ENCODE measurements at regions not wholly inside any gene's neighbourhood (a gene's known extent, or its start where the extent isn't known, plus 50 kb on each side); places are given as distances from the start of the nearest gene placed in this dataset.

DNA sequence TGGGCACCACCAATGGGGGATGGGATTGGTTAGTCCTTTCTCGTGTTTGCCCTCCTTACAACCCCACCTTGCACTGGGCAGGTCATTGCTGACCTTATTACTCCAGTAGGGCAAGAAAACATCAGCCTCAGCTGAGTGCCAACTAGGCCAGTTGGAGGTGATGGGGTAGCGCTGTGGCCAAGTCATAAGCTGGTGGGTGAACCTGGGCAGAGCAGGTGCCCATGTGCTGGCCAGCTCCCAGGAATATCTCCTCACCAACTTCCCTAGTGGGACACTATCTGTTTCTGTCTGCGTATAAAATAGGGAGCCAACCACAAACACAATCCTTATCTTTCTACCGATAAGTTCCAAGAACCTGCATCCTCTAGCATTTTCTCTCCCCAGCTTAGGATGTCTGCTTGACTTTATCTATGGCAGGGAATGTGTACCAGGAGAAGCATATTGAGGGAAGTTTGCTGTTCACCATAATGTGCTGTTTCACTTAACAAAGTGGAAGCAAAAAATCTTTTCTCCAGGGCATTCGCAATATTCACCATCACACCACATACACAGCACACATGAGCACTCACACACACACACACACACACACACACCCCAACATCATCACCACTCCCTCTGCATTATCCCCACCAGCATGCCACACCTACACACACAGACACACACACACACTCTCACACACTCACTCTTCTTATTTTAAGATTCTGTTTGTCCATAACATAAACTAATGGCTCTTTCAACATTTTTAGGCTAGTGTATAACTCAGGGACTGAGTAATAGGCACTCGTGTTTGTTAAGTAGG is 390.0 kb downstream of the ENC1 start:
- no peak for DNase-seq

DNA sequence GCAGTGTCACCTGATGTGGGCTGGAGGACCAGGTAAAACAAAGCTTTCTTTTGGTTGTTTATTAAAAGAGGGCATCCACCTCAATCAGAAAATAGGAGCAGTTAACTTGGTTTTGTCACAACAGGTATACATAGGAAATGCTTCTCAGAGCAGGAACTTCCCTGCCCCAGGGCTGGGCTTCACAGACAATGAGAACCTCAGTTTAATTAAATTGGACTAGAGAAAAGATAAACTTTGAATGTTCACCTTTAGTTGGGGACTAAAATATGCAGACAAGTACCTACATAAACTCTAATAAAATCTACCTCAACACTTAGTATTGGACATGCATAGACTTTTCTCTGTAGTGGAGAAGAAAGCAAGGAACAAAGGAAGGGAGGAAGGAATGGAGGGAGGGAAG is 392.0 kb downstream of the ENC1 start:
- DNase-seq, result no peak

DNA sequence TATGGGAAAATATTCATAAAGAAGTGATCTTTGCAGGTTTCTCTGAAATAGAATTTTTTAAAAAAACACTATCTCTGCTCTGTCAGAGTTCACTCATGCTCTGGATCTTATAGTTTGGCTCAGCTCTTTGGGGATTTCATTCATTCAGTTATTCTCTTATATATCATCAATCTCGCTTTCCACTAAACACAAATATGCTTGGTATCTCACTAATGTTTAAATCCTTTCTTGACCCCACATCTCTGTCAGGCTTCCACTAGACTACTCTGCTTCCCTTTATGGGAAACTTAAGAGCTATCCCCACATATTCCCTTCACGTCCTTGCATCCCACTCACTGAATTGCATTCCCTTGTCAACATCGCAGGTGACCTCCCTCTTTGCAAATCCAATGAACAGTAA is 396.1 kb downstream of the ENC1 start:
- DNase-seq, result no peak

DNA sequence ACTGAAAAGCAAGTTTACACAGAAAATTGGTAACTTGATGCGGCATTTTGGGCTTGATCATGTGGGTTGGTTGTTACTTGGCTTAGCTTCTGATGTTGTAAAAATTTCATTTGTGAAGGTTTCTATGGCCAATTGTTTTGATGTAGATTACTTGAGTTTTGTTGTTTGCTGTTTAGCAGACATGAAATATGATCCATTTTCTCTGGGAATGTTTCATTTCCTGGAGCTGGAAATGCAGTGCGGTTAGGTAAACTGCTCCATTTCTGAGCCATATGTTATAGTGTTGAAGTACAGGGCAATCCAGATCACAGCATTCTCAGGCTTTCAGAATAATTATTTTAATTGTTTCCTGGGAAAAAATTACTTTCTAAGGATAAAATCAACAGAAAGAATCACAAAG is 396.9 kb downstream of the ENC1 start:
- no peak for DNase-seq

DNA sequence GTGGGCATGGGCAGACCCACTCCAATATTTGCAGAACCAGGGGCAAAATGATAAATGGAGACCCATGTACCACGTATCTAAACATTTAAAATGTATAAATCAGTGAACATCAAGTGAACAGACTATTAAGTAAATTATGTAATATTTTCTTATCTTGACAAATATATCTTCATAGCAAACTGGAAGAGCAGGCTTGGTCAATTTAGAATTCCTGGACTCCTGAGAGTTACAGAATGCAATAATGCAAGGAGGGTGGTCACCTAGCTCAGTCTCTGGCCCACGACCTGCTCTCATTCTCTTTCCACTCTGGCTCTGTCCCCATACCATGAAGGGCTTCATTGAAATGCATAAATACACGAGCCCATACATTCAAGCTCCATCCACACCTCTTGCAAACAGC is 398.0 kb downstream of the ENC1 start:
- no peak for DNase-seq

DNA sequence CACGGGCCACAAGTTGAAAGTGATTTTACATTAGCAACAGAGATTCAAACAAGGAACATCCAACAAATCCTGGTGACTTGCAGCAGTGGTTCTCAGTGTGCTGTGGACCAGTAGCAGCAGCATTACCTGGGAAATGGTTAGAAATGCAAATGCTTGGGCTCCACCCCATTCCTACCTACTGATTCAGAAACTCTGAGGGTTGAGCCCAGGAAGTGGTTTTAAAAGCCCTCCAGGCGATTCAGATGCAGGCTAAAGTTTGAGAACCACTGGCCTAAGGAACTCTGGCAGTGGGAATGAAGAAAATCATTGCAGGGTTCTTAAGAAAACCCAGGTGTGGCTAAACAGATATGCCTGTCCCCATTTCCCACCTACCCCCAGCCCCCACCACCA is 398.8 kb downstream of the ENC1 start:
- no peak for DNase-seq

DNA sequence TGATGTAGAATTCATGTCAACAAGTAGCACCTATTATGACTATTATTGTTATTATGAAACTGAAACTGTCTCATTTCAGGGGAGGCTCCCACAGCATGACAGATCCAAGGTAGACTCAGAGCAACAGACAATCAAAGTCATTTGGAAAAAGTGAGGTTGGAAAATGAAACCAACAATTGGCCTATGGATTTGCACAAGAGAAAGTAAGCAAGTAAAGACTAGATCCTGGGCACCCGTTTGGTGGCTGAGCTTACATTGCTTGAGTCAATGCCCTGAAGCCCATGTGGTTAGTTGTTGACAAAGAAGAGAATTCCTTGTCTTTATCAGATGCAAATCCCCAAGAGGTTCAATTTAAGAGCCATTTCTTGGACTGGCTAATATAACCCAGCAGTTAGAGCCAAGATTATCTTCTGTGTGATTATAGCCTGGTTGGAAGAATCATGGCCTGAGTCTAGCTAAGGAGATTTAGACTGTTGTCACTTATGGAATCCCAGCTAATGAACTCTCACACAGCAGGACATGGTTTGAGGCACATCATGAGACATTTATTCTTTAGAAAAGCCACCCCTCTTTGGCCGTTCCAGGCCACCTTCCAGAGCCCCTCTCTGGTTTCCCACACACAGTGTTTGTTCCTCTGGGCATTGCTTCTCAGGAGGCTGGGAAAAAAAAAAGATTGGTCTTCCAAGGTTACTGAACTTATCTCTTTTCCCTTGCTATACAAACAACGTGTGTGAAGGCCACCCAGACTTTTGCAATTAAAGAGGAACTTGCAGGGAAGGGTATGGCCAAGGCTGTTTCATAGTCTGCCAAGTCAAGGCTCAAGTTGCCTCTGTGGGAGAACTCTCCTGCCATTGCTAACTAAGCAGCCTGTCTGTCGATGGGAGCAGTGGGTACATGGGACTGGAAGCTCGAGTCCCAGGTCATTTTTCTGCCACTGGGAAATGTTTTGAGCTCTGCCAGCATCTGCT is 399.5 kb downstream of the ENC1 start:
- no peak for DNase-seq

DNA sequence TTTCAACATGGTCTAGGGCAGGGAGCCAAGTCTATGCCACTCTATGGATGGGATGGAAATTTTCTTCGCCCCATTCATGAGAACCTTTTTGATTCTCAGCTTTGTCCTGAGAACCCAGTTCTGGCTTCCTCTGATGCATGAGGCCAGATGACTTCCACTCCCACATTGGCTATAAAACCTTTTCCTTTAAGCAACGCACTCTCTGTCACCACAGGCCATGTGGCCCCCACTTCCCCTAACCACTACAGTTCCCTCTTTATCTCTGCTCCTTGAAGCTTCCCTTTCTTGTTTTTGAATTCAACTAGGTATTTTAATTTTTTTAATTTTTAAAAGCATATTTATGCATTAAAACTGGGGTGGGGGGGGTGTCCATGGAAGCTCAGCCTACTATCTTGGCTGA is 401.3 kb downstream of the ENC1 start:
- DNase-seq, result no peak

DNA sequence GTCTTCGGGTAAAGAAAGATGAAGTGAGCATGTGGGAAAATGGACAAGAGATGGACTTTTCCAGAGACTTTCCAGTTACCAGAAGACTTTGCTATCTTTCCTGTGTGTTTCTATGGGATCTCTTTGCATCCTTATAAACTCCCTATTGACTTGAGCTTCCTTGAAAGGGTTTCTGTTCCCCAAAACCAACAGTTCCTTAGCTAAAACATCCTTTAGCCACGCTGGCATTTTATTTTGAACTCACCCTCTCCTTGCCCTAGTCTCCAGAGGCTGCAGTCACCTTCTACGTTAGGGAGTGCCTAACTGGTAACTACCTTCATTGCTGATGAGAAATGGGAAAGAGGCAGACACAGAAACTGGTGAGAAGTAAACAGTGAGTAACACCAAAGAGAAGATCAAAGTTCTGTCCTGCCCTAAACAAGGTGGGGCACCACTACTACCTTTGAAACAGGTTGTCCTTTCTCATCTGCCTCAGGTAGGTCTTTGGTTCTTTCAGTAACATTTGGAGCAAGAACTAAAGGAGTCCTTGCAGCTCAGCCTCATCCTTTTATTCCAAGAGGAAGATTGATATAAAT is 402.9 kb downstream of the ENC1 start:
- DNase-seq, result no peak

DNA sequence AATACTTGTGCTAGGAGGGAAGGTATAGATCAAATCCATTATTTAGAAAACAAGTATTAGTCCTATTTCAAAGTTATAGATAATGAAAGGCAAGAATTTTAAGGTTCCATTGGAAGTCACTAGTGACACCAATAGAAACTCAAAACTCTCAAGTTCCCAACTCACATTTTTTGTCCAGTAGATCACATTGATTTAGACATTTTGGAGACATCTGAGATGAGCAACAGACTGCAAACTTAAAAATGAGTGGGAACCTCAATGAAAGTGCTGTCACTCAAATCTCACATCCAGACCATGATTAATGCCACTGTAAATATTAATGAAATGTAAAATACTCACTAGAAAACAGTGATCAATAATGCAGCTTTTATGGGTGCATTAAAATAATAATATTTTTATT is 405.0 kb downstream of the ENC1 start:
- no peak for DNase-seq

DNA sequence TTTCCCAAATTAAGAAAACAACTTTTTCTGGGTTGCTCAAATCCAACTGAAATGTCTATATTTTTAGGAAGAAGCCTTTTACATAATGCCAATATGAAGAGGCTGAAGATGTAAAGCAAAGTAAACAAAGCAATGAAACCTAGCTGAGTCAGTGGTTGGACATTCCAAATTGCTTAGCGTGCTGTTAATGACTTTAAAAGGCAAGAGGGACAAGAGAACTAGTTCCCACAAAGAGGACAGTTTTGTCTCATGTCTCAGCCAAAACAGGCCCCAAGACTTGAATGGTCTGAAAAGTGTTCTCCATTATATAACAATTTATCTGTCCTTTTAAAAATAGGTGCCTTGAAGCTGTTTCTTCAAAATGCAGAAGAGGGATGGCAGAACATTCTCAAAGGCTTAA is 407.0 kb downstream of the ENC1 start:
- DNase-seq, result no peak

DNA sequence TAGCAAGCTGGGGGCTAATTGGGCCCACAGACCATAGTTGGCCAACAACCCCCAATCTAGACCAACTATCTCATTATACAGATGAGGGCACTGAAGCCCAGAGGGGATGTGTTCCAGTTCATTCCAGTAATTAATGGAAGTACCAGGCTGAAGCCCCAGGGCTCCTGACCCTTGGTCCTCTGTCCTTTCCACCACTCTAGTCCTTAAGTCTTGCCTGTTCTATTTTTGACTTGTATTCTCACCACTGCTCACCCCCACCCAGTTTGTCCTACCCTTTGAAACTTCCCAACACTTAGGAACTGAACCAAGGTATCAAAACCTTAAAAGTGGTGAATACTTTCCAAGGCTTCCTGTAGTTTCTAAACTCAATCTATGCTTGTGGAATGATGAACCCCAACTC is 407.4 kb downstream of the ENC1 start:
- no peak for DNase-seq

DNA sequence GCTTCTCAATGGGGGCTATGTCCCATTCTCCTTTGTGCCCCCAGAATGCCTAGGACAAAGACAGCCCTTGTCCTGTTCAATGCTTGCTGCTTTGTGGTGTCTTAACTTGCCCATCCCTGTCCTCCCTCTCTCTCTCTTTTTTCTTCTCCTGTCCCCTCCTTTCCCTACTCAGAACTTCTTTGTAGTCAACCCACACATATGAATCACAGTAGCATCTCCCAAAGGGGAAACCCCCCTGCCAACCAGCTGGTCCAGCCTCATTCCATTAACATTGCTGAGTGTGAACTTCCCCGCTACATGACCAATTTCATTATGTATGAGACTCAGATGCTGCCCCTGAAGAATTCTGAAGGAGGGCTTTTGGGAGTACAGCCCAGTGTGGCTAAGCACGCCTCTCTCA is 408.3 kb downstream of the ENC1 start:
- DNase-seq, result no peak

DNA sequence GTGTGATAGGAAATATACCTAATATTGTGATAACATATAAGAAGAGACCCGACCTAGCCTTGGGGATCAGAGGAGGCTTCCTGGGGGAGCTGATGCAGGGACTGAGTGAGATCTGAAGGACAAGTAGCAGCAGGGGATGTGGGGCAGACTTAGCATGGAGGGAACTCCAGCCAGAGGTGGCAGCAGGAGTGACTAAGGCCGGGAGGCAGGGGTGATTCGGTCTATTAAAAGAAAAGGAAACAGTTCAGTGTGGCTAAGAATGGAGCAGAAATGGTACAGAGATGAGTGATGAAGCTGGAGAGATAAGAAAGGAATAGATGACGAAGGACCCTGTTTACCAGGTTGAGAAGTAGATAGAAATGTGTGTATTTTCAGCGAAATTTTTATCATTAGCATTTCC is 408.8 kb downstream of the ENC1 start:
- no peak for DNase-seq

DNA sequence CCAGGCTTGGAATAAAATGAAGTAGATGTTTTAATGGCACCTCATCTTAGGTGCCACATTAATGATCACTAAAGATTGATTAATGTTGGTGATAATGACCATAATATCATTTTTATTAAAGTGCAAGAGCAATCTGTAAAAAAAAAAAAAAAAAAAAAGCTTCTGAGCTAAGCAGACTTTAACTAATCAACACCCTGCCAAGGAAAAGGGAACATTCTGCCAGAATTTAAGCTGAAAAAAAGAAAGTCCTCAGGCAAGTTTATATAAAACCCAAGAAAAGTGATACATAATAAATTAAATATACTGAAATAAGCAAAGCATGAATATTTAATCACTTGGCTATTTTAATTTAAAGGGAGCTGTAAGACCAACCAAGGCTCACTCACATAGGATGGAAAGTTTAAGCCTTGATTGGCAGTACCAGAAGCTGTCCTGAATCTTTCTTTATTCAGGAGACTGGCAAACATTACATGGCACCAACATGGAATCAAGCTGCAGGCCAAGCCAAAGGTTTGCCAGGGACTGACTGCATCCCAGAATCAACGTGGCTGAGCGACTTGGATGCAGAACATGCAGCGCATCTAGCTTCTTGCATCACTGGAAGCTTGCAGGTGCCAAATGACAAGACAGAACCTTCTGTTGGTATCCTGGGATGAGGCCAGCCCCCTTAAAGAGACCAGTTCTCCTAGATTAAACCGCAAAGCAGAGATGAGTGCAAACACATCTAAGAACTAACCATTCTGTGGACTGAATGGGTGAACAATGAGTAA is 413.6 kb downstream of the ENC1 start:
- no peak for DNase-seq

DNA sequence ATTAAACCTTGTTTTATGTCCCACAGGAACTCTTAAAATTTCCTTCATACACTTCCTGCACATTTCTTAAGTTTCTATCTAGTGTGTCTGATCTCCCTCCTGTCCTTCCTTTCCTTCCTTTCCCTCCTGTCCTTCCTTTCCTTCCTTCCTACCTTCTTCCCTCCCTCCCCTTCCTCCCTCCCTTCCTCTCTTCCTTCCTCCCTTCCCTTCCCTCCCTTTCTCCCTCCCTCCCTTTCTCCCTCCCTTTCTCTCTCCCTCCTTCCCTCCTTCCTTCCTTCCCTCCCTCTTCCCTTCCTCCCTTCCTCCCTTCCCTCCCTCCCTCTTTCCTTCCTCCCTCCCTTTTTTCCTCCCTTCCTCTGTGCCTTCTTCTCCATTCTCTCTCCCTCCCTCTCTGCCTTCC is 414.9 kb downstream of the ENC1 start:
- DNase-seq, result no peak

DNA sequence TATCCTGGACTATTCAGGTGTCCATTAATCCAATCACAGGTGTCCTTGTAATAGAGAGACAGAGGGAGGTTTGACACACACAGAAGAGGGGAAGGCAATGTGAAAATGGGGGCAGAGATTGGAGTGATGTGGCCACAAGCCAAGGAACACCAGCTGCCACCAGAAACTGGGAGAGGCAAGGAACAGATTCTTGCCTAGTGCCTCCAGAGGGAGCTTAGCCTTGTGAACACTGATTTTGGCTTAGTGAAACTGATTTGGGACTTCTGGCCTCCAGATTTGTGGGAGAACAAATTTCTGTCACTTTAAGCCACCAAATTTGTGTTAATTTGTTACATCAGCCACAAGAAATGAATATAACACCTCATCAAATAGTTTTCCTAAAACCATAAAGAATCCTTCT is 416.2 kb downstream of the ENC1 start:
- DNase-seq, result no peak

DNA sequence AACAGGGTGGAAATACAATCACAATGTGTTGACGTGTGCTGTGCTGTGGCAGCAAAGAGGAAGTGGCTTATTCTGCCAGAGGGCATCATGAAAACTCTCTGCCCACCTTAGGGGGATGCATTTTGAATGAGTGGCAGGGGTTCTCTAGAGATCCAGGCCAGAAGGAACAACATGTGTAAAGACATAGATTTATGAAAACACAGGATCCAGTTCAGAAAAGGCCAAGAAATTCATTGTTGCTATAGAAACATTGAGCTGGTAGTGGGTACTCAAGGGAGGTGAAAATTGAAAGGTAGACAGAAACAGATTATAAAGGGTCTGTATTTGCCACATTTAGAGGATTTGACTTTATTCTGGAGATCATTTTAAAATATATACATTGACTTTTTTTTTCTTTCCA is 417.7 kb downstream of the ENC1 start:
- no peak for DNase-seq

DNA sequence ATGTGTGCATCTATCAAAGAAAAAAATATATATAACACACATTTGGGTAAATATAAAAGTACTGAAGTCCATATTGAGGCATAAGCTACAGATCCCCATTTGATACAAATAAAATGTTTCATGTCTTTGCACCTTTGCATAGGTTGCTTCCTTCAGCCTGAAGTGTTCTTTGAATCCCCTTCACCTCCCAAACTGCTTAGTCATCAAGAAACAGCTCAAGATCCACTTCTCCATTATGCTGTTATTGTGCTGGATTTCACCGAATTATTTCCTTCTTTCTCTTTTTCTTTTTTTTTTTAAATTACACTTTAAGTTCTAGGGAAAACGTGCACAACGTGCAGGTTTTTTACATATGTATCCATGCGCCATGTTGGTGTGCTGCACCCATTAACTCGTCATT is 419.1 kb downstream of the ENC1 start:
- no peak for DNase-seq

DNA sequence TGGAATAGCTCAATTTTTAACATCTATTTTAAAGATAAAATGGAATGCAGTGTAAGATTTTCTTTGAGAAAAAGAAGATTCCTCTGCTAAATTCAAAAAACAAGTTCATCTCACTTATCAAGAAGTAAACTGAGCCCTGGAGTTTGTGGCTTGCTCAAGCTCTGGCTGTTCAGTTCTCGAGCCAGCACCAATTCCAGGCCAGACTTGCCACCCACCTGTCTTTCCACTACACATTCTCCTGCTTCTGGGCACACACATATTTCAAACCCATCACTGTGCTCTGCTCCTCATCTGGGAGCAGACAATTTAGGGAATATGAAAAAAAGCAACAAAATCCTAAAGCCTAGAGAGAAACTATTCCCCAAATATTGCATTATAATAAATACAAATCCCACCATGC is 424.5 kb downstream of the ENC1 start:
- no peak for DNase-seq

DNA sequence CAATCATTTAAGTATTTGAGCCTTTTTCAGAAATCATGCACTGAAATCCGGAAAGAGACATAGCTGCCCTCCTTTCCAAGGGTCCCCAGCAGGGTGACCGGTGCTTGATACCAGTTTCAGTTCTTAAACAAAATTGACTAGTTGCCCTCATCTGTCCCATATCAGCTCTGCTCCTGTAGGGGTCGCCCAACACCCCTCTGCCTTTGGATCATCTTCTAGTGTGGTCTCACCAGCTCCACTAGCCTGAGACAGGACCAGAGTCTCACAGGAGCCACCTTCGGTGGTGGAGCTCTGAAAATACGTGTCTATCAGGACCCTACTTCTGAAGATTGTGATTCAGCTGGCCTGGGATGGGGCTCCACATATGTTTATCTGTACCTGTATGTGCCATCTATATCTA is 428.2 kb downstream of the ENC1 start:
- DNase-seq, result no peak

DNA sequence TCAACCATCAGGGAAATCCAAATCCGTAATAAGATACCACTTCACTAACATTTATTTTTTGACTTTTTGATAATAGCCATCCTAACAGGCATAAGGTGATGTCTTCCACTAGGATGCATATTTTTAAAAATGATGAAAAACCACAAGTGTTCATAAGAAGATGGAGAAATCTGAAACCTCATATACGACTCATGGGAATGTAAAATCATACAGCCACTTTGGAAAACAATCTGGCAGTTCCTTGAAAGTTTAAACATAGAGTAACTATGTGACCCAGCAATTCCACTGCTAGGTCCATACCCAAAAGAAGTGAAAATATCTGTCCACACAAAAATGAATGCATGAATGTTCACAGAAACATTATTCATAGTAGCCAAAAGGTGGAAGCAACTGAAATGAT is 431.0 kb downstream of the ENC1 start:
- DNase-seq, result no peak
